ENCODE measurements at regions not wholly inside any gene's neighbourhood (a gene's known extent, or its start where the extent isn't known, plus 50 kb on each side); places are given as distances from the start of the nearest gene placed in this dataset.

DNA sequence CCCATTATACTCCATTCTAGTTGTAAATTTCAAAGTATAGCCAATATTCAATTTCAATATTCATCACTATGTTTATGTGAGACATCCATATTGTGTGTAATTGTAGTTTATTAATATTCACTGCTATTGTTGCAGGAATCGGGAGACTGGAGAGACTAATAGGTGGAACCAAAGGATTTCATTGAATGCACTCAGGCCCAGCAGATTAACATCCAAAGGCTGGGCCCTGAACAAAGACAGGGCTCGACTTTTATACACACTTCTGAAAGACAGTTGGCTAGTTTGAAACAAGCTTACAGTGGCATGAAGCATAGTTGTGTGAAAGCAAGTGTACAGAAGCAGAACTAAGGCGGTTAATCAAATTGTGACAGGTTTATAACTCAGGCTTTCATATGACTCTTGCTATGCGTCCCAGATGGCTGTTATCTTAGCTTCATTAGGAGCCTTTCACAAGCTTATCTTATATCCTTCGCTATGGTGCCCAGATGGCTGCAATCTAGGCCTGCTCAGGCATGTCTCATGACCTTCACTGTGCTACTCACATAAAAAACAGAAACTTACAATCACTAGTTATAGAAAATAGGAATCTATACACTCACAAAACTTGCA lies 1038.8 kb upstream of the EPHA6 start:
- H3K4me1 ChIP-seq, result no peaks in the 10 kb centered on the region
- no peak for ATAC-seq
- no peaks in the 10 kb centered on the region for H3K27me3 ChIP-seq (ENCODE audit: insufficient read depth in 3 of 3, low read length in 2 of 3)
- no peak overlapping the region for H3K27ac ChIP-seq
- H3K4me3 ChIP-seq, result no peak overlapping the region
- intact Hi-C loops (cut with DNase I), result no loop called here
- TF ChIP-seq, protein P1, sequence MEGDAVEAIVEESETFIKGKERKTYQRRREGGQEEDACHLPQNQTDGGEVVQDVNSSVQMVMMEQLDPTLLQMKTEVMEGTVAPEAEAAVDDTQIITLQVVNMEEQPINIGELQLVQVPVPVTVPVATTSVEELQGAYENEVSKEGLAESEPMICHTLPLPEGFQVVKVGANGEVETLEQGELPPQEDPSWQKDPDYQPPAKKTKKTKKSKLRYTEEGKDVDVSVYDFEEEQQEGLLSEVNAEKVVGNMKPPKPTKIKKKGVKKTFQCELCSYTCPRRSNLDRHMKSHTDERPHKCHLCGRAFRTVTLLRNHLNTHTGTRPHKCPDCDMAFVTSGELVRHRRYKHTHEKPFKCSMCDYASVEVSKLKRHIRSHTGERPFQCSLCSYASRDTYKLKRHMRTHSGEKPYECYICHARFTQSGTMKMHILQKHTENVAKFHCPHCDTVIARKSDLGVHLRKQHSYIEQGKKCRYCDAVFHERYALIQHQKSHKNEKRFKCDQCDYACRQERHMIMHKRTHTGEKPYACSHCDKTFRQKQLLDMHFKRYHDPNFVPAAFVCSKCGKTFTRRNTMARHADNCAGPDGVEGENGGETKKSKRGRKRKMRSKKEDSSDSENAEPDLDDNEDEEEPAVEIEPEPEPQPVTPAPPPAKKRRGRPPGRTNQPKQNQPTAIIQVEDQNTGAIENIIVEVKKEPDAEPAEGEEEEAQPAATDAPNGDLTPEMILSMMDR (IDR thresholded peaks at IDR 0.05), result no peak
- no peaks in the 10 kb centered on the region for H3K36me3 ChIP-seq (ENCODE audit: insufficient read depth in 1 of 2, low read depth in 1 of 2)
- 64 to 72% (median 69%) methylated on average over 5 of the region's 5 CpGs for WGBS, 3 donors
- no peak for DNase-seq
- peaks cover 5% of the 10 kb centered on the region for H3K9me3 ChIP-seq

DNA sequence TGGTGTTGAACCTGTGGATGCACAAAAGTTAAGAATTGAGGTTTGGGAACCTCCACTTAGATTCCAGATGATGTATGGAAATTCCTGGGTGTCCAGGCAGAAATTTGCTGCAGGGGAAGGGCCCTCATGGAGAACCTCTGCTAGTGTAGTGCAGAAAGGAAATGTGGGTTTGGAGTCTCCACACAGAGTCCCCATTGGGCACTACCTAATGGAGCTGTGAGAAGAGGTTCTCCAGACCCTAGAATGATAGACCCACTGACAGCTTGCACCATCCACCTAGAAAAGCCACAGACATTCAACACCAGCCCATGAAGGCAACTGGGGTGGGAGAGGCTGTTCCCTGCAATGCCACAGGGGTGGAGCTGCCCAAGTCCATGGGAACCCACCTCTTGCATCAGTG lies 1032.8 kb upstream of the EPHA6 start:
- intact Hi-C loops (cut with DNase I), result no loop called here
- H3K27me3 ChIP-seq (ENCODE audit: insufficient read depth in 3 of 3, low read length in 2 of 3), result no peaks in the 10 kb centered on the region
- no peaks in the 10 kb centered on the region for H3K36me3 ChIP-seq (ENCODE audit: insufficient read depth in 1 of 2, low read depth in 1 of 2)
- no peaks in the 10 kb centered on the region for H3K9me3 ChIP-seq
- H3K27ac ChIP-seq, result no peak overlapping the region
- DNase-seq (no peak), ATAC-seq (no peak)
- no peaks in the 10 kb centered on the region for H3K4me1 ChIP-seq
- TF ChIP-seq, protein P1 (IDR thresholded peaks at IDR 0.05), result no peak
- H3K4me3 ChIP-seq, result no peak overlapping the region

DNA sequence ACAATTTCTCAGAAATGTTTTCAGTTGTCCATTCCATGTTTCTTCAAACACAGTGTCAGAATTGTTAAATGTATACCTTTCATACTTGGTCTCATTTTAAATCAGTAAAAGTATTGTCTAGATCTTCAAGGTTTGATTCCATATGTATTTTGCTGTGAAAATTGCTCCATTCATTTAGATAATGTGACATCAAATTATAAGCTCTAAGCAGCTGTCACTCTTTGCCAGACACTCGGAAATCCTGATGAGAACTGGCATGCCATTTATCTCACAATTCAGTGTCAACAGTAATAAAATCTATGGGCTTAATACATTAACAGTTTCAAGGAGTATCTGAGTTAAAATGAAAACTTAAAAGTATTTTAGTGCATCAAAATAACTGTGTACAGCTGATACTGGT lies 1025.3 kb upstream of the EPHA6 start:
- TF ChIP-seq, protein P1 (IDR thresholded peaks at IDR 0.05), result no peak
- Histone ChIP-seq H3K9me3 (no peaks in the 10 kb centered on the region), H3K27ac (no peak overlapping the region), H3K36me3 (ENCODE audit: insufficient read depth in 1 of 2, low read depth in 1 of 2) (no peaks in the 10 kb centered on the region), H3K4me1 (no peaks in the 10 kb centered on the region), H3K27me3 (ENCODE audit: insufficient read depth in 3 of 3, low read length in 2 of 3) (no peaks in the 10 kb centered on the region), H3K4me3 (no peak overlapping the region)
- intact Hi-C loops (cut with DNase I), result no loop called here
- DNase-seq (no peak), ATAC-seq (no peak)
- WGBS, 3 donors, result 53 to 69% (median 58%) methylated on average over 1 of the region's 1 CpG

DNA sequence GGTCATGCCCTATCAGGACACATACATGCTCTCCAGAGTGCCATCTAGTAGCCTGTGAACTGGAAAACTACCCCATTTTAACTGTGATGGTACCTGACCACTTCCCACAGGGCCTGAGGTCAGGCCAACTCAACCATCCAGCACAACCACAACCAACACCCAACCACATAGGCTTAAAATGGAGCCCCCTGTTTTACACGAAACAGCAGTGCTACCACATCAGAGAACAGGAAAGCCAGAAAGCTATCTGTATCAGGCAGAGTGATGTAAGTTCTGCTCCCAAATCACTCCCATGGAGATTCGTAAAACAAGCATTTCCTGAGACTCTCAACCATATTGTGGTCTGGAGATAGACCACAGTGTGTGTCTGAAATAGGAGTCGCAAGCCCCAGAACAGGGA lies 1017.3 kb upstream of the EPHA6 start:
- no peaks in the 10 kb centered on the region for H3K27me3 ChIP-seq (ENCODE audit: insufficient read depth in 3 of 3, low read length in 2 of 3)
- 82 to 91% (median 85%) methylated on average over 3 of the region's 3 CpGs for WGBS, 3 donors

More for the DNA sequence above, 1017.3 kb upstream of the EPHA6 start:
- Histone ChIP-seq H3K4me3 (no peak overlapping the region), H3K27ac (no peak overlapping the region), H3K36me3 (ENCODE audit: insufficient read depth in 1 of 2, low read depth in 1 of 2) (no peaks in the 10 kb centered on the region), H3K4me1 (no peaks in the 10 kb centered on the region), H3K9me3 (no peaks in the 10 kb centered on the region)
- intact Hi-C loops (cut with DNase I), result no loop called here
- ATAC-seq (no peak), DNase-seq (no peak)
- TF ChIP-seq, protein P1 (IDR thresholded peaks at IDR 0.05), result no peak
